ENCODE measurements at regions not wholly inside any gene's neighbourhood (a gene's known extent, or its start where the extent isn't known, plus 50 kb on each side); places are given as distances from the start of the nearest gene placed in this dataset.
A peak's percentile ranks its signal among the peaks of the same experiment; 100 is the strongest.

- no peak overlapping the region for H2AFZ ChIP-seq (ENCODE audit: low read depth, low read length, poor library complexity, severe bottlenecking)
- no peaks in the 10 kb centered on the region for H4K20me1 ChIP-seq (ENCODE audit: insufficient read depth)
- no peaks in the 10 kb centered on the region for H3K27me3 ChIP-seq (ENCODE audit: insufficient read depth, low read length)
- DNase-seq (ENCODE audit: low read depth, low spot score): no peak
- ATAC-seq: no peak
- H3K79me2 ChIP-seq (ENCODE audit: insufficient read depth, low read length): no peaks in the 10 kb centered on the region
- H3K36me3 ChIP-seq (ENCODE audit: control insufficient read depth in 1 of 2, insufficient read depth in 2 of 2, low read length in 2 of 2): no peaks in the 10 kb centered on the region
- BruUV-seq (replicated peaks): no TSS peak
- ChIA-PET RAD21 (ENCODE audit: low non-redundant PET in 1 of 2, low total read pairs in 2 of 2, uncharacterized antibody in 2 of 2, unreplicated experiment in 2 of 2) (no interaction called here), CTCF (no interaction called here), POLR2A (no interaction called here)
- no peak overlapping the region for H3K9ac ChIP-seq (ENCODE audit: low read length)
- TF ChIP-seq POLR2A (IDR thresholded peaks at IDR 0.05; ENCODE audit: borderline replicate concordance, extremely low read depth, insufficient read depth, insufficient read length) (no peak), RAD21 (IDR thresholded peaks at IDR 0.05; ENCODE audit: low read depth) (peak; percentile 18; the same call in 1 of the 2 replicates)
- H3K27ac ChIP-seq (ENCODE audit: low read depth, low read length): no peak overlapping the region
- H3K9me2 ChIP-seq (ENCODE audit: insufficient read depth): no peaks in the 10 kb centered on the region
- H3K4me2 ChIP-seq (ENCODE audit: low read length): no peak overlapping the region
- no peak overlapping the region for H3K4me3 ChIP-seq (replicated peaks in 1 of 2; ENCODE audit: low read depth in 1 of 2, low read length in 2 of 2)
- no peaks in the 10 kb centered on the region for H3K9me3 ChIP-seq (ENCODE audit: control insufficient read depth in 1 of 2, insufficient read depth in 1 of 2, low read depth in 1 of 2, low read length in 2 of 2)
- intact Hi-C loops (cut with micrococcal nuclease): no loop called here
- 0 out of 4 replicates have a peak, but pooled peaks cover 0 to 4% of the 10 kb centered on the region in 2 experiments for H3K4me1 ChIP-seq (ENCODE audit: control insufficient read depth in 1 of 2, insufficient read depth in 2 of 2, low read length in 2 of 2)
Measured at GRCh38 chr2:8158711-8159110, 523.1 kb upstream of the ID2 start.

- no peaks in the 10 kb centered on the region for H3K36me3 ChIP-seq (ENCODE audit: control insufficient read depth in 1 of 2, insufficient read depth in 2 of 2, low read length in 2 of 2)
- RAD21 ChIA-PET (ENCODE audit: low non-redundant PET in 1 of 2, low total read pairs in 2 of 2, uncharacterized antibody in 2 of 2, unreplicated experiment in 2 of 2): no interaction called here
- DNase-seq (ENCODE audit: low read depth, low spot score) (no peak), ATAC-seq (no peak)
- H3K9me2 ChIP-seq (ENCODE audit: insufficient read depth): no peaks in the 10 kb centered on the region
- no peak overlapping the region for H3K4me3 ChIP-seq (replicated peaks in 1 of 2; ENCODE audit: low read depth in 1 of 2, low read length in 2 of 2)
- H4K20me1 ChIP-seq (ENCODE audit: insufficient read depth): no peaks in the 10 kb centered on the region
- H3K4me1 ChIP-seq (ENCODE audit: control insufficient read depth in 1 of 2, insufficient read depth in 2 of 2, low read length in 2 of 2): 0 out of 4 replicates have a peak, but pooled peaks cover 0 to 4% of the 10 kb centered on the region in 2 experiments
- no peak overlapping the region for H3K9ac ChIP-seq (ENCODE audit: low read length)
- intact Hi-C loops (cut with micrococcal nuclease): no loop called here
- no peak overlapping the region for H3K4me2 ChIP-seq (ENCODE audit: low read length)
- CTCF ChIA-PET: no interaction called here
- POLR2A ChIA-PET: no interaction called here
- H3K27me3 ChIP-seq (ENCODE audit: insufficient read depth, low read length): no peaks in the 10 kb centered on the region
- no peak overlapping the region for H2AFZ ChIP-seq (ENCODE audit: low read depth, low read length, poor library complexity, severe bottlenecking)
- H3K27ac ChIP-seq (ENCODE audit: low read depth, low read length): no peak overlapping the region
- no TSS peak for BruUV-seq (replicated peaks)
- H3K9me3 ChIP-seq (ENCODE audit: control insufficient read depth in 1 of 2, insufficient read depth in 1 of 2, low read depth in 1 of 2, low read length in 2 of 2): no peaks in the 10 kb centered on the region
- H3K79me2 ChIP-seq (ENCODE audit: insufficient read depth, low read length): no peaks in the 10 kb centered on the region
- no peak for TF ChIP-seq MAX (IDR thresholded peaks at IDR 0.05)
- no peak for TF ChIP-seq JUND (IDR thresholded peaks at IDR 0.05)
- TF ChIP-seq ATF3 (IDR thresholded peaks at IDR 0.05): no peak
- TF ChIP-seq RAD21 (IDR thresholded peaks at IDR 0.05; ENCODE audit: low read depth): no peak
- TF ChIP-seq CEBPB (IDR thresholded peaks at IDR 0.05; ENCODE audit: low read depth): no peak
- no peak for TF ChIP-seq EZH2 (IDR thresholded peaks at IDR 0.05)
- no peak for TF ChIP-seq POLR2A (IDR thresholded peaks at IDR 0.05; ENCODE audit: borderline replicate concordance, extremely low read depth, insufficient read depth, insufficient read length)
- TF ChIP-seq REST (IDR thresholded peaks at IDR 0.05; ENCODE audit: low read depth): no peak
- TF ChIP-seq POLR2AphosphoS5 (IDR thresholded peaks at IDR 0.05; ENCODE audit: low read depth, low read length): no peak
- no peak for TF ChIP-seq SP1 (IDR thresholded peaks at IDR 0.05; ENCODE audit: low read depth)
- TF ChIP-seq ELF1 (IDR thresholded peaks at IDR 0.05; ENCODE audit: borderline replicate concordance, low read depth): no peak
- no peak for TF ChIP-seq TCF7L2 (IDR thresholded peaks at IDR 0.05; ENCODE audit: borderline replicate concordance, extremely low read depth, insufficient read depth, insufficient read length)
- TF ChIP-seq SIN3A (IDR thresholded peaks at IDR 0.05; ENCODE audit: low read depth): no peak
- TF ChIP-seq ZBTB33 (IDR thresholded peaks at IDR 0.05; ENCODE audit: extremely low read depth, insufficient replicate concordance, low read length): no peak
- TF ChIP-seq CBX3 (IDR thresholded peaks at IDR 0.05; ENCODE audit: low read depth): no peak
Measured at GRCh38 chr2:8159211-8159965, 522.5 kb upstream of the ID2 start.
